OCI-LY1 (cell line): ENCODE measurements at regions not wholly inside any gene's neighbourhood (a gene's known extent, or its start where the extent isn't known, plus 50 kb on each side); places are given as distances from the start of the nearest gene placed in this dataset.

ENCODE experiments used
- H2AFZ ChIP-seq: fragments of 200-600 bp; sonication (generic), shearing (Covaris generic); 2 replicates; pipeline ENCODE4 v1.6.0; 2014; ENCODE audit warnings: antibody characterized with exemption, mild to moderate bottlenecking, low read length
- H3F3A ChIP-seq: fragments of 200-600 bp; sonication (generic), shearing (Covaris generic); 2 replicates; pipeline ENCODE4 v1.6.0; 2014; ENCODE audit warnings: mild to moderate bottlenecking, antibody characterized with exemption, low read length, moderate library complexity; ENCODE audit not compliant: insufficient read depth
- H3K27ac ChIP-seq: fragments of 200-600 bp; sonication (generic); 2 replicates; pipeline ENCODE4 v1.5.1; 2014; ENCODE audit warnings: low read length, mixed run types, mild to moderate bottlenecking, low read depth; ENCODE audit not compliant: poor library complexity, severe bottlenecking
- H3K27me3 ChIP-seq: fragments of 200-600 bp; sonication (generic); 2 replicates; pipeline ENCODE4 v1.6.0; 2014; ENCODE audit warnings: antibody characterized with exemption, mild to moderate bottlenecking, low read length, moderate library complexity; ENCODE audit not compliant: insufficient read depth
- H3K36me3 ChIP-seq: fragments of 200-600 bp; sonication (generic); 2 replicates; pipeline ENCODE4 v1.6.1; 2014; ENCODE audit warnings: mild to moderate bottlenecking, antibody characterized with exemption, low read length, moderate library complexity, mixed read lengths; ENCODE audit not compliant: insufficient read depth
- H3K4me1 ChIP-seq: fragments of 200-600 bp; sonication (generic); 2 replicates; pipeline ENCODE4 v1.5.1; 2014; ENCODE audit warnings: mild to moderate bottlenecking, low read length, moderate library complexity; ENCODE audit not compliant: insufficient read depth, severe bottlenecking
- H3K4me2 ChIP-seq: fragments of 200-600 bp; sonication (generic), shearing (Covaris generic); 2 replicates; pipeline ENCODE4 v1.6.1; 2014; ENCODE audit warnings: low read length
- H3K4me3 ChIP-seq: fragments of 200-600 bp; sonication (generic); 2 replicates; pipeline ENCODE4 v1.5.1; 2014; ENCODE audit warnings: low read length, low read depth, mild to moderate bottlenecking, mixed read lengths; ENCODE audit not compliant: poor library complexity, severe bottlenecking
- H3K79me2 ChIP-seq: fragments of 200-600 bp; shearing (Covaris generic); 2 replicates; pipeline ENCODE4 v1.6.1; 2016; ENCODE audit warnings: mixed run types, low read length, mixed read lengths; ENCODE audit not compliant: insufficient read depth
- H3K9ac ChIP-seq: fragments of 200-600 bp; sonication (generic), shearing (Covaris generic); 2 replicates; pipeline ENCODE4 v1.6.1; 2014; ENCODE audit warnings: mild to moderate bottlenecking, low read length, mixed read lengths
- H3K9me2 ChIP-seq: fragments of 200-600 bp; sonication (generic), shearing (Covaris generic); 2 replicates; pipeline ENCODE4 v1.6.1; 2014; ENCODE audit warnings: low read depth, mild to moderate bottlenecking, low read length, mixed read lengths
- H3K9me3 ChIP-seq: fragments of 200-600 bp; shearing (Covaris generic); 2 replicates; pipeline ENCODE4 v1.6.1; 2014; ENCODE audit warnings: low read length, mixed read lengths
- H4K20me1 ChIP-seq: fragments of 200-600 bp; sonication (generic), shearing (Covaris generic); 2 replicates; pipeline ENCODE4 v1.6.0; 2016; ENCODE audit warnings: mild to moderate bottlenecking, low read length; ENCODE audit not compliant: insufficient read depth
- CTCF ChIP-seq: fragments of 200-600 bp; sonication (generic), shearing (Covaris generic); IDR thresholded peaks from 2 replicates; pipeline ENCODE4 v1.5.1; 2017; ENCODE audit warnings: mild to moderate bottlenecking, antibody characterized with exemption, low read length, moderate library complexity, mixed read lengths
- EZH2 ChIP-seq: fragments of 200-600 bp; sonication (generic), shearing (Covaris generic); IDR thresholded peaks from 2 replicates; pipeline ENCODE4 v1.8.0; 2017; ENCODE audit warnings: borderline replicate concordance, mixed run types, mild to moderate bottlenecking, antibody characterized with exemption, low read length, moderate library complexity, mixed read lengths

GRCh38 chr14:51439896-51440295 is 199.8 kb downstream of the TMX1 start:
- no peak overlapping the region for H3K4me2 ChIP-seq
- no peak overlapping the region for H3K4me3 ChIP-seq
- no peaks in the 10 kb centered on the region for H3K27me3 ChIP-seq
- H3K79me2 ChIP-seq: no peaks in the 10 kb centered on the region
- TF ChIP-seq EZH2 (no peak), CTCF (no peak)
- H3K36me3 ChIP-seq: no peaks in the 10 kb centered on the region
- H3K9ac ChIP-seq: no peak overlapping the region
- no peak overlapping the region for H3K27ac ChIP-seq
- H3K9me2 ChIP-seq: no peaks in the 10 kb centered on the region
- H3K4me1 ChIP-seq: no peaks in the 10 kb centered on the region
- H3K9me3 ChIP-seq: no peaks in the 10 kb centered on the region
- H4K20me1 ChIP-seq: no peaks in the 10 kb centered on the region
- H3F3A ChIP-seq: no peaks in the 10 kb centered on the region
- no peak overlapping the region for H2AFZ ChIP-seq

- Histone ChIP-seq H3K4me2 (no peak overlapping the region), H3F3A (no peaks in the 10 kb centered on the region), H3K9me3 (no peaks in the 10 kb centered on the region), H3K79me2 (no peaks in the 10 kb centered on the region), H3K27ac (no peak overlapping the region), H3K27me3 (no peaks in the 10 kb centered on the region), H3K9ac (no peak overlapping the region), H3K4me1 (no peaks in the 10 kb centered on the region), H3K9me2 (no peaks in the 10 kb centered on the region), H2AFZ (no peak overlapping the region), H3K4me3 (no peak overlapping the region), H4K20me1 (no peaks in the 10 kb centered on the region), H3K36me3 (no peaks in the 10 kb centered on the region)
- no peak for TF ChIP-seq CTCF
- TF ChIP-seq EZH2: no peak
These were observed 201.0 kb downstream of the TMX1 start for GRCh38 chr14:51441001-51441400.

- TF ChIP-seq EZH2: no peak
- no peak for TF ChIP-seq CTCF
- H3K9ac ChIP-seq: no peak overlapping the region
- no peak overlapping the region for H3K27ac ChIP-seq
- no peaks in the 10 kb centered on the region for H3K27me3 ChIP-seq
- H3K36me3 ChIP-seq: no peaks in the 10 kb centered on the region
- H3K4me1 ChIP-seq: no peaks in the 10 kb centered on the region
- no peaks in the 10 kb centered on the region for H3K9me2 ChIP-seq
- no peaks in the 10 kb centered on the region for H3K9me3 ChIP-seq
- H2AFZ ChIP-seq: no peak overlapping the region
- no peaks in the 10 kb centered on the region for H3F3A ChIP-seq
- no peak overlapping the region for H3K4me3 ChIP-seq
- no peaks in the 10 kb centered on the region for H4K20me1 ChIP-seq
- H3K79me2 ChIP-seq: no peaks in the 10 kb centered on the region
- no peak overlapping the region for H3K4me2 ChIP-seq
These were observed 202.6 kb downstream of the TMX1 start for GRCh38 chr14:51442513-51443175.
